ENCODE measurements at regions not wholly inside any gene's neighbourhood (a gene's known extent, or its start where the extent isn't known, plus 50 kb on each side); places are given as distances from the start of the nearest gene placed in this dataset.
A peak's percentile ranks its signal among the peaks of the same experiment; 100 is the strongest.
"Not testable (repeated sequence)": the region's sequence is repeated elsewhere in the genome, so short reads cannot be mapped to it uniquely, and the experiment has no call there.

DNA sequence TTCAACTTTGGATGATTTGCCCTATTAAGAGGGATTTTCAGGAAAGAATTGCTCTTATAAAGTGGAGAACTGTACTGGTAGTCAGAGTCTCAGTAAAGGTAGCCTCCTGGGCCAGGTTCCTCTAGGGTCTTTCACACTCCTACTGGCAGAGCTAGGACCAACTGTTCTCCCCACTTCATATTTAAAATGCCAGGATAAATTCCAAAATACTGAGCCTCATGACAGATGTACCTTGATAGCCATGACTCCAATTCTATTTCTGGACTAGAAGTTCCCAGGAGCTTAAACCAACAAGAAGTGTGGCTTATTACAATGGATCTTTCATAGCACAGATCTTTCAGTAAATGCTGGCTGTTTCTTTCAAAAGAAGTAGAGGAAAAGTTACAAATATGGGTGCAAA is 126.5 kb downstream of the C12orf75 start:
- no peak for DNase-seq

DNA sequence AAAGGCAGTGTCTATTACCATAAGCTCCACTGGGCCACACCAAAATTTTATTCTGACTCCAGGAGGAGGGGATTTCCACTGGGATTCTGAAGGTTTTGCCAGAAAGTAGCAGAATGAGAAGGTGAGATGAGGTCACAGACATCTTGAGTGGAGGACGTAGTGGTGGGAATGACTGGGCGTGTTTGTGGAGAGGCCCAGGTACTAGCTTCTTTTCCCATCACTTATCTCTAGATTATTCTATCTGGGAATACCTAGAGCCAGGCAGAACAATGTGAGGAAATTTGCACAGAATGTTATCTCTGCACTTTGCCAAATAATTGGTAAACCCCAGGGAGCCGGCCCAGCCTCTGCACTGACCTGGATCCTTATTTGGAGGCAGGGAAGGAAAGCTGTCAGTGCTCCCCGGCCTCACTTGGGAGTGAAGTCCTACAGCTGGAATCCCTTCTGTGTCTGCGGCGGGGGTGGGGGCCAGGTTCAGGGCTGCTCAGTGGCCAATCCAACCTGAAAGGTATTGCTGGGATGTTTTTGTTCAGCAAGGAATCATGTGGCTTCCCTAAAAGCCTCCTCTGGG is 129.4 kb downstream of the C12orf75 start:
- DNase-seq, result no peak

DNA sequence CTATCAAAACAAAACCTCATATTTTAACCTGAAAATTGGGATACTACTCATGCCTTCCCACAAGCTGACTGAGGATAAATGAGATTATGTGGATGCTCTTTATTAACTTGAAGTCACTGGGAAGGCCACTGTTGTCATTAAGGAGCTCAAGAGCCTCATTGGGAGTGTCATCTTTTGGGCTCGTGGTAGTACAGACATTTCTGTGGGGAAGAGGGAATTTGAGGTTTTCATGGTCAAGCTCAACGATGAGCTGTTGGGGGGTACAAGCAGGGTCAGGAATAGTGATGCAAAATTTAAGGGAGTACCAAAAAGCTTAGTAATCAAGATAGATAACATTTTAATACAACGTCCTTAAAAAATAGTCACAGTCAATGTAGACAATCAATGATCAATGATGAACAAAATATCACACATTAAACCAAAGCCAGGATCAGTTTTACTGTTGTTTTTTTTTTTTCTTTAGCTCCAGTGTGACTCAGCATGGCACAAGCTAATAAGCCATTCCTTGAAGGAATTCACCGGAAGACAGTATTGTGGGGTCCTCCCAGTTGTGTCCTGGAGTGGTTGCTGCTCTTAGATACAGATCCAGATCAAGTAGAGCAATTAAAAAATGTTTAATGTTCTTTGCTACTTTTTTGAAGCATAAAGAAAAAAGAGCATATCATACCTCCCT is 130.9 kb downstream of the C12orf75 start:
- no peak for DNase-seq

DNA sequence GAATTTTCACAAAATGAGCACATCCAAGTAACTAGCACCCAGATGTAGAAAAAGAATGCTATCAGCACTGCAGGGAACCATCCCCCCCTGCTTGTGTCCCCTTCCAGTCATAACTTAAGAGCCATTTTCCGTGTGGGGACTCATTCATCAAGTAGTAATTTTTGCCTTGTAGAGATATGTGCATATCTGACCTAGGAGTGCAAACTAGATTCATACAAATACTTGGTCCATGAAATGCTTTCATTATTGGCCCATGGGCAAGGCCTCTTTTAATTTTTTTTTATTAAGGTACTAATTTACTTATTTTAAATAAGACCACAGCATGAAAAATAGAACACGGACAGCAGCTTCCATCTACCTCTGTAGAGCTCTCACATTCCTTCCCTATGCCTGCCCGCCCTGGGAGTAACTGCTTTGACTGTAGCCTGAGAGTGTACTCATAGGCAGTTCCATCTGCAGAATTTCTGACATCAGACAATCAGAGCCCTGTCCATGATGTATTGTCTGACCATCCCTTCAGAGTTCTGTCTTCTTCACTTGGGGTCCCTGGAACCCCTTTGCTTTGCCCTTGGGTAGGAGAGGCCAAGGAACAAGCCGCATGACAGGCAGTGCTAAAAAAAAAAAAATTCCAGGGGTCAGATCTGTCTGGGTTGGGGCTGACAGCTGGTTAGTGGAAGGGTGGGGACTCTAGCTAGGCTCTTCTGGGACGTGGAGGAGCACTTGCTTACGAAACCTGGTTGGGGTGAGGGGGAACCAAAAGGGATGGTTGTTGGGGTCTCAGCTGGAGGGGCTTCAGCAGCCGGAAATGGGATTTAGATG is 131.7 kb downstream of the C12orf75 start:
- no peak for DNase-seq

GRCh38 chr12:105462831-105463230 is 132.3 kb downstream of the C12orf75 start:
- DNase-seq, result no peak

DNA sequence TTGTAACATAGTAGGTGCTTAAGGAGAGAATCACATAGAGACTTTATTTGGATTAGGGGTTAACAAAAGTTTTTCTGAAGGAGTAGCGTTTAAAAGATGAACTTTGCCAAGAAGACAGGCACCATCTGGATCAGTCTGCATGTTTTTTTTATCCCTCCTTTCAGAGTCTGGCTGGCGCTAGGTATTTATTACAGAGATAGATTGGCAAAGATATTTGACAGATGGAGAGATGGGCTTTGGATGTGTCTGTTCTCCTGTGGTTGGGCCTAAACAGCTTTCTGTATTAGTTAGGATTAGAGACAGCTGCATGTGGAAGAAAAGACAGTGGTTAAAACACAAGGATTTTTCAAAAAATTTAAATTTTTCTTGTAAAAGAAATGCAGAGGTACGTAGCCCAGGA is 133.9 kb downstream of the C12orf75 start:
- no peak for DNase-seq

DNA sequence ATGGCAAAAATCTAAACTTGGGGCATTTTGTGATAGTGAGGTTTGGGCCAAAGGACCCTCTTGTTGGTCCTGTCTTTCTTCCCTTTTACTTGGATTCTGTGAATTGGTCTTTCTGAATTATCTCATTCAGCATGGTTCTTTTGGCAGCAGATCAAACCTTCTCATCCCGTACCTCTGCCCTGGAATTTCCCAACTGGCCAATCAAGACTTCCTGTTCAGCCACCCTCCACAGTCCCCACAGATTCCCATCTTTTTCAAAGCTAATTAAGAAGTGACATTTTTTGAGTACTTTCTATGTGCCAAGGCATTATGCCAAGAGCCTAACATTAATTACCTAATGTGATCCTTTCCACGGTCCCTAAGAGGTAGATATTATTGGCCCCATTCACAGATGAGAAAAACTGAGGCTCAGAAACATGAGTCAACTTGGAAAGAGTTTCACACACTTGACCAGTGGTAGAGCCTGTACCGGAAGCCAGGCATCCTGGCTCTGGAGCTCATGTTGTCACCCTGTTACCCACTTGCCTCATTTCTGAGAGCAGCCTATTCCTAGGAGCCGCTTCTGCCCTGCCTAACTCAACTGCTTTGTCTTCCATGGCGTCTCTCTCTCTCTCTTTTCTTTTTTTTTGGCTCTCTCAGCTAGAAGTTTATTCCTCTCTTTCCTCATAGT is 135.9 kb downstream of the C12orf75 start:
- DNase-seq, result no peak

GRCh38 chr12:105466901-105467598 is 136.6 kb downstream of the C12orf75 start:
- no peak for DNase-seq

GRCh38 chr12:105467710-105468366 is 137.3 kb downstream of the C12orf75 start:
- no peak for DNase-seq

DNA sequence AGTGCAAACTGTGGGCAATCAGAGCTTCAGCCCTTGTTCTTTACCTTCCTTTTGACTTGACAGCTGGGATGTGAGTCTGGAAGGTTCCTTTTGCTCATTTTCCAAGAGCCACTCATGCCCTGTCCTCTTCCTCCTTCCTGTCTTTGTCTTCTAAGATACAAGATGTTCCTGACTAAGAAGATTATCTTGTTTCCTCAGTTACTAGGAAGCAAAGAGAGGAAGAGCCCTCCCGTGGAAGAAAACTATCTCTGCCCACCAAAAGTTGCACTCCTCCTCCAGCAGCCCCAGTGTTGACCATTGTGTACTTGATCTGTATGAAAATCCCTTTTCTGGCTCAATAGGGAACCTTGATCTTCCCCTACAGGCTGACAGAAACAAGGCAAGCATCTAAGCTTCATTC is 138.0 kb downstream of the C12orf75 start:
- no peak for DNase-seq

- DNase-seq, result no peak
These were observed 138.7 kb downstream of the C12orf75 start for GRCh38 chr12:105469211-105469610.

DNA sequence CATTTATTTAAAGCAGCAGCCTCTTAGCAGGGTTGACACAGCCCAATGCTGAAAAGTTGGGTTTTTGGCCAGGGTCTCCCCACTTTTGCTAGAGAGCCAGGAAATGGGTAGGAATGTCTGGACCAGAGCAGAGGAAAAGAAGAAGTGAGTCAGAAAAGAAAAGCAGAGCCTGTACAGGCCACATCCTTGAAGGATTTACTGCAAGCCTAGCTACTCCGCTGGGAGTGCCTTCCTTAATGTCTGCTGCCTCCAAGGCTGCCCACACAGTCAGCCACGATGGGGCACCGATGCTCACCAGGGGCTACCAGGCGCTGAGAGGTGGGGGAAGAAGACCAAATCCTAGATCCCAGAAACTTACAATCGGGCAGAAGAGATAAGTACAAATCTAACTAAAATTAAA is 139.2 kb downstream of the C12orf75 start:
- DNase-seq, result no peak

DNA sequence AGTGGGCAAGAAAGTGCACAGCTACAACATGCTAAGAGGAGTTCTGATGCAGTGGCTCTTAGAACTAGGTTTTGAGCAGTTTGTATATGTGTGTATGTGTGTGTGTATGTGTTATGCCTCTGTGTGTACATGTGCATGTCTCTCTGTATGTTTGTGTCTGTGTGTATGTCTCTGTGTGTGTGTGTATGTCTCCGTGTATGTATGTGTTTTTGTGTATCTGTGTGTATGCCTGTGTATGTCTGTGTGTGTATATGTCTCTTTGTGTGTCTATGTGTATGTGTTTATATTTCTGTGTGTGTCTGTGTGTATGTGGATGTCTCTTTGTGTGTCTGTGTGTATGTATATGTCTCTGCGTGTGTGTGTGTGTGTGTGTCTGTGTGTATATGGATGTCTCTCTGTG is 139.6 kb downstream of the C12orf75 start:
- DNase-seq, result no peak

DNA sequence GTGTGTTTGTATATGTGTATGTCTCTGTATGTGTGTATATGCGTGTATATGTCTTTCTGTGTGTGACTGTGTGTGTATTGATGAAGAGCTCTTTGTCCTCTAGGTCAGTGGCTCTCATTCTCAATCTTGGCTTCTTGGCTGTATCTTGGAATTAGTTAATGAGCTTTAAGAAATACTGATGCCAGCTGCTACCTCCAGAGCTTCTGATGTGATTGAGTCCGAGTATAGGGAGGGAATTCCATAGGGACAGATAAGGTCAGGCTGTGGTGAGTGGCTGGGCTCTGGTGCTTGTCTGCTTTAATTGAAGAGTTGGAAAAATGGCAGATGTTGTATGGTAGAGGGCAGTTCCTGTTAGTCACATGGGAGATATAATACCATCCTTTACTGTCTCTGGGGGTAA is 140.1 kb downstream of the C12orf75 start:
- DNase-seq, result no peak

DNA sequence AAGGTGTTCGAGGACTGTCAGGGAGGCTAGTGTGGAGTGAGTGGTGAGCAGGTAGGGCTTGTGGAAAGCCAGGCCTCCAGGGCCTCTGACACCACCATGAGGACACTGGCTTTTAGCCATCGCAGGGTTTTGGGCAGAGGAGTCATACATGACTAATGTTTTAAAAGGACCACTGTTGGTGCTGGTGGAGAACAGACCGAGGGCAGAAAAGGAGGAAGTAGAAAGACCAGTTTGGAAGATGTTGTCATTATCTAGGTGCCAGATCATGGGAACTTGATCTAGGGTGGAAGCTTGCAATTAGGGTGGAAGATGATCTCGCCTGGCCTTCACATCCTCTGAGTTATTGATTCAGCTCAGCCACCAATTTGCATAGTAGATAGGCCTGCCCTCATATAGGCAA is 144.2 kb downstream of the C12orf75 start:
- no peak for DNase-seq

- DNase-seq, result no peak
These were observed 146.1 kb downstream of the C12orf75 start for GRCh38 chr12:105476616-105477015.

GRCh38 chr12:105477873-105478272 is 147.4 kb downstream of the C12orf75 start:
- peak; percentile 35 for DNase-seq

- DNase-seq, result not testable (repeated sequence)
These were observed 148.3 kb downstream of the C12orf75 start for GRCh38 chr12:105478788-105479187.

- DNase-seq, result no peak
These were observed 149.2 kb downstream of the C12orf75 start for GRCh38 chr12:105479710-105480109.

- DNase-seq, result no peak
These were observed 149.7 kb downstream of the C12orf75 start for GRCh38 chr12:105480162-105480561.

DNA sequence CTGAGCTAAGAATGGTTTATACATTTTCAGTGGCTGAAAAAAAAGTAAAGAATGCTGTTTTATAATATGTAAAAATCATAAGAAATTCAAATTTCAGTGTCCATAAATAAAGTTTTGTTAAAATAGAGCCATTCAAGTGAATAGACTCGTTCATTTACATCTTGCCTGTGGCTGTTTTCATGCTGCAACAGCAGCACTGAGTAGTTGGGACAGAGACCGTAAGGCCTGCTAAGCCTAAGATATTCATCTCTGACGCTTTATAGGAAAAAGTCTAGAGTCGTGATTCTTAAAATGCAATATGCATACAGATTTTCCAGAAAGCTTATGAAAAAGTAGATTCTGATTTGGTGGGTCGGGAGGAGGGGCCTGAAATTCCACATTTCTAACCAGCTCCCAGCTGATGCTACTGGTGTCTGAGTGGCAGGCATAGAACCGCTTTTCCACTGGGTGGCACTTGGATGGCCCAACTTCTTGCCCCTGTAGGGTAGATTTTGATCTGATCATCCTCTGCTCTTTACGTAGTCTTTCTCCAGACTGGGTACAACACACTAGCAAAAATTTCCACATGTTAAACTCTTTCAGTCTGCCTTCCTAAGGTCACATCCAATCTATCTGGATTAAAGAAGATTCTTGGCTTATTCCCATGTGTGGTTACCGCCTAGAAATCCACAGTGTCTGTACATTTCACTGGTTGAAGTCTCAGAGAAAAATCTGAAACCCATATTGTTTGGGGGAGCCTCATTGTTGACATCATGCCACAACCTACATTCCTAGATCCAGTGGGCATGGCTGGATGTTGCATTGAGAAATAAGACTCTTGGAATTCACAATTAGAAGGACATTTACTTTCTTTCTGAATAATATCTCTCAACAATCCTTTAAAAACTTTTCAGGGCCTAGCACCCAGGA is 151.2 kb downstream of the C12orf75 start:
- no peak for DNase-seq
